SJCRH30 (cell line): ENCODE measurements at regions not wholly inside any gene's neighbourhood (a gene's known extent, or its start where the extent isn't known, plus 50 kb on each side); places are given as distances from the start of the nearest gene placed in this dataset.
"Not testable (repeated sequence)": the region's sequence is repeated elsewhere in the genome, so short reads cannot be mapped to it uniquely, and the experiment has no call there.

Experiments
- DNase-seq, 2 experiments: peaks; one replicate each; pipeline ENCODE4 v3.0.0-alpha.2; 2015 to 2020
- H3K27ac ChIP-seq: fragments of 250-450 bp; sonication (Bioruptor Pico); 2 replicates; pipeline ENCODE4 v1.5.1; 2020; ENCODE audit warnings: mild to moderate bottlenecking, moderate library complexity
- H3K27me3 ChIP-seq: fragments of 250-450 bp; sonication (Bioruptor Pico); 2 replicates; pipeline ENCODE4 v1.5.1; 2020; ENCODE audit warnings: mild to moderate bottlenecking, moderate library complexity
- H3K36me3 ChIP-seq: fragments of 250-450 bp; sonication (Bioruptor Pico); 2 replicates; pipeline ENCODE4 v1.5.1; 2020; ENCODE audit warnings: mild to moderate bottlenecking, moderate library complexity
- H3K4me1 ChIP-seq: fragments of 250-450 bp; sonication (Bioruptor Pico); 2 replicates; pipeline ENCODE4 v1.5.1; 2020; ENCODE audit warnings: mild to moderate bottlenecking, moderate library complexity
- H3K4me3 ChIP-seq: fragments of 250-450 bp; sonication (Bioruptor Pico); 2 replicates; pipeline ENCODE4 v1.5.1; 2020; ENCODE audit warnings: mild to moderate bottlenecking, moderate library complexity
- H3K9me3 ChIP-seq: fragments of 250-450 bp; sonication (Bioruptor Pico); replicated peaks from 2 replicates; pipeline ENCODE4 v1.5.1; 2020; ENCODE audit warnings: mild to moderate bottlenecking, moderate library complexity

- H3K27ac ChIP-seq, H3K27me3 ChIP-seq, H3K4me3 ChIP-seq, H3K9me3 ChIP-seq, H3K4me1 ChIP-seq, H3K36me3 ChIP-seq, DNase-seq: not testable (repeated sequence)
Measured at GRCh38 chr3:195669310-195669709, 51.5 kb upstream of the MUC20 start.

DNA sequence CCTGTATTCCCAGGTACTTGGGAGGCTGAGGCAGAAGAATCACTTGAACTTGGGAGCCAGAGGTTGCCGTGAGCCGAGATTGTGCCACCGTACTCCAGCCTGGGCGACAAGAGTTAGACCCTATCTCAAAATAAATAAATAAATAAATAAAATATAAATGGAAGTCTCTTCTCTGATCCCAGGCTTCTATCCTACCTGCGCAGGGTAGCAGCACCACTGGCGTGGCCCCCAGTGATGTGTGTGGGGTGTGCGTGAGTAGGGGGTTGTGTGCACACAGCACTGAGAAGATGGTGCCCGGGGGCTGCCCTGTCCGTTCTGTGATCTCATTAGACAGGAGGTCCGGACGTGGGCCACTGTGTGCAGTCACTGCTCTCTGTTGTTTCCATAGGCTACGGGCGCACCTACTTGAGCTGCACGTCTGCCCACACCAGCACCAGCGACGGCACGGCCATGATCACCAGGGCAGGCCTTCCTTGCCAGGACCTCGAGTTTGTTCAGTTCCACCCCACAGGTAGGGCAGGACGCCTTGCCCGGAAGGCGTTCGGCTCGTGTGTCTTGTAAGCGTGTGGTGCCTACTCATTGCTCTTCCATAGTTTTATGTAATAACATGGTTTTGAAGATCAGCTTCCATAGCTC lies 52.5 kb upstream of the MUC20 start:
- H3K4me3 ChIP-seq, H3K27me3 ChIP-seq, H3K4me1 ChIP-seq, H3K27ac ChIP-seq, H3K36me3 ChIP-seq, H3K9me3 ChIP-seq, DNase-seq: not testable (repeated sequence)

- H3K9me3 ChIP-seq, H3K27ac ChIP-seq, H3K36me3 ChIP-seq, H3K27me3 ChIP-seq, H3K4me3 ChIP-seq, DNase-seq, H3K4me1 ChIP-seq: not testable (repeated sequence)
Measured at GRCh38 chr3:195665311-195665710, 55.5 kb upstream of the MUC20 start.

DNA sequence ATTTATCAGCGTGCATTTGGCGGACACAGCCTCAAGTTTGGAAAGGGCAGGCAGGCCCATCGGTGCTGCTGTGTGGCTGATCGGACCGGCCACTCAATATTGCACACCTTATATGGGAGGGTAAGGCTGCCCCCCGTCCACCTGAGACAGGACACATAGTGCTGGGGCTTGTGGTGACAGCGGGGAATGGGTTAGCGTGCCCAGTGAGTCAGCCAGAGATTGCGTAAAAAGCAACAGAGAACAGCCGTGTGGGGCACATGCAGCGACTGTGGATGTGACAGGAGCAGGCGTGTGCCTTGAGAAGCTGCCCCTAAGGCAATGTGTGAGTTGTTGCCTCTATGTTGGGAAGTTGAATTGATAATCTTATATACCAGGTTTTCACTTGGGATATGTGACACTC lies 56.6 kb upstream of the MUC20 start:
- not testable (repeated sequence) for H3K4me3 ChIP-seq, DNase-seq, H3K27ac ChIP-seq, H3K4me1 ChIP-seq, H3K9me3 ChIP-seq, H3K36me3 ChIP-seq, H3K27me3 ChIP-seq

DNA sequence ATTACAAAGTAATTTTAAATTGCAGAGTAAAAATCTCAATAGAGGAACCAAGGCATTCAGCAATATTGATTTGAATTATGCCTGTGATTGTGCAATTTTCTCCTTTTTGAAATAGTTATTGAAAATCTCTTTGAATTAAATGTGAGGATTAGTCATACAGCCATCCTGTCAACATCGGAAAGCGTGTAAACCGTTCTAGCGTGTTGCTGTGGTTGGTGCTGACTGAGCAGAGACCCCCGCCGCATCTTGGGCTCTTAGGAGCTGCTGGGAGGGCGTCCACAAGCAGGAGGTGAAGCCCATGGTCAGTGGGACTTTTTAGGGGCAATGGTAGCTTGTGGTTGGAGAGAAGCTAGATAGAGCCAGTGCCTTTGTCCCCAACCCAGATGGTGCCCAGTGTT lies 61.6 kb upstream of the MUC20 start:
- not testable (repeated sequence) for H3K27me3 ChIP-seq, H3K9me3 ChIP-seq, H3K36me3 ChIP-seq, DNase-seq, H3K27ac ChIP-seq, H3K4me1 ChIP-seq
- peak overlapping the region; percentile 26; the same call in 1 of the 2 replicates for H3K4me3 ChIP-seq

DNA sequence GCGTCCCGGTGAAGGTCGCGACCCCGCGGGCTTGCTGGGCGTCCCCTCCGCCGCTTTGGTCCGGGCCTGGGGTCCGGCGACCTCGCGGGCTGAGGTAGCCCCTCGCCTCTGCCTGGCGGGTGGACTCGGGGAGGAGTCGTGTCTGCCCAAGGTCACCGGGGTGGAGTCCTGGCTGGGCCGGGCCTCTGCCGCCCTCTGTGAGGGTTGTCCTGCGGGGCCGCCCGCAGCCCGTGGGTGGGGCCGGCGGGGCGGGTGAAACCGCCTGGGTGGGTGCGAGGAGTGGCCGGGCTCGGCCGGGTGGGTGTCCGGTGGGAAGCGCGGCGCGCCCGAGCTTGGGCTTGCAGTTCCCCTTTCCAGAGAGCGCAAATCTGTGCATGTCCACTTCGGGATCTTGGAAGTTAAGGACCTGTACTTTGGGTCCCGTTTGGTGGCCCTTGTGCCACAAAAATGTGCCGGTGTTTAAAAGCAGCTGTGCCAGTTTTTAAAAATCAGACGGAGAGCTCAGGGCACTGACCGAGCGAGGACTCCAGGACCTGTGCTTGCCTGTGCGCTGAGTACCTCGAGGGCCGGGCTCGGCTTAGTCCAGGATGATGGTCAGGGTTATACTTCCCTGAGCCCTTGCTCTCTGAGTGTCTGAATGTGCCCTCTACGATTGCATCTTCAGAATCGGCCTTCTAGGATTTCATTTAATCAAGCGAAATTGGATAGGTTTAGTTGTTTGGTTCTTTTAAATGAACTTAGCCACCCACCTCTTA lies 62.2 kb upstream of the MUC20 start:
- not testable (repeated sequence) for H3K9me3 ChIP-seq, H3K27me3 ChIP-seq, H3K4me1 ChIP-seq, H3K36me3 ChIP-seq, H3K27ac ChIP-seq, DNase-seq
- H3K4me3 ChIP-seq, result peak overlapping the region; percentile 26; the same call in 1 of the 2 replicates

GRCh38 chr3:195657475-195658372 lies 63.1 kb upstream of the MUC20 start:
- H3K36me3 ChIP-seq, H3K27ac ChIP-seq, H3K9me3 ChIP-seq, H3K4me1 ChIP-seq, H3K27me3 ChIP-seq: not testable (repeated sequence)
- DNase-seq, result peak; percentile 86 to 91
- peak overlapping the region; percentile 58 for H3K4me3 ChIP-seq

DNA sequence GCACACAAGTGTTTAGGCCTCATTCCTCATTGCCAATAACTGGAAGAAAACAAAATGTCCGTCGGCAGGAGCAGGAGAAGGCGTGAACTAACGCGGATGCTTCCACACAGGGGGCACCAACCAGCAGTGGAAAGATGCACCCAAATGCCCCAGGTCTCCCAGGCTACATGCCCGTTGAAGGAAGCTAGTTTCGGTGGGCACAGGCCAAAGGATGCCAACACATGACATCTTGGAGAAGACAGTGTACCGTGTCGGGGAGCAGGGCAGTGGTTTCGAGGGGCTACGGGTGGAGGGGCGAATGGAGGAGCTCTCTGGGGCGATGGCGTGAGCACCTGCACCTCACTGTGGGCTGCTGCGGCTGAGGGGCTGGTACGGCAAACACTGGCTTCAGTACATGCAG lies 64.7 kb upstream of the MUC20 start:
- H3K27me3 ChIP-seq, H3K36me3 ChIP-seq, H3K27ac ChIP-seq, DNase-seq, H3K9me3 ChIP-seq, H3K4me1 ChIP-seq, H3K4me3 ChIP-seq: not testable (repeated sequence)

- H3K9me3 ChIP-seq, H3K27me3 ChIP-seq, H3K4me1 ChIP-seq, H3K36me3 ChIP-seq, H3K4me3 ChIP-seq, DNase-seq, H3K27ac ChIP-seq: not testable (repeated sequence)
Measured at GRCh38 chr3:195654746-195655145, 66.0 kb upstream of the MUC20 start.

DNA sequence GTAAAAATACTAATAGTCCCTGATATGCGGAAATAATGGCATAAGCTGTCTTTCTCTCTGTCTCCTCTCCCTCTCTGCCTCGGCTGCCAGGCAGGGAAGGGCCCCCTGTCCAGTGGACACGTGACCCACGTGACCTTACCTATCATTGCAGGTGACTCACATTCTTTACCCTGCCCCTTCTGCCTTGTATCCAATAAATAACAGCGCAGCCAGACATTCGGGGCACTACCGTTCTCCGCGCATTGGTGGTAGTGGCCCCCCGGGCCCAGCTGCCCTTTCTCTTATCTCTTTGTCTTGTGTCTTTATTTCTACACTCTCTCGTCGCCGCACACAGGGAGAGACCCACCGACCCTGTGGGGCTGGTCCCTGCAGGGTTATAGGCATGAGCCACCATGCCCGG lies 66.6 kb upstream of the MUC20 start:
- H3K4me3 ChIP-seq, H3K4me1 ChIP-seq, H3K27ac ChIP-seq, H3K9me3 ChIP-seq, DNase-seq, H3K36me3 ChIP-seq, H3K27me3 ChIP-seq: not testable (repeated sequence)

DNA sequence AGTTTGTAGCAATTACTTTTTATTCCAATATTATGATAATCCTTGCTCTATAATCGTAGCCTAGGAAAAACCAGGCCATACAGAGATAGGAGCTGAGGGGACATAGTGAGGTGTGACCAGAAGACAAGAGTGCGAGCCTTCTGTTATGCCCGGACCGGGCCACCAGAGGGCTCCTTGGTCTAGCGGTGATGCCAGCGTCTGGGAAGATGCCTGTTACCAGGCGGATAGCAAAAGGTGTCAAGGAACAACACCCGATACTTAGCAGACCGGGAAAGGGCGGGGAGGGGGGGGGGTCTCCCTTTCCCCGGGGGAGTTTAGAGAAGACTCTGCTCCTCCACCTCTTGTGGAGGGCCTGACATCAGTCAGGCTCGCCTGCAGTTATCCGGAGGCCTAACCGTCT lies 67.1 kb upstream of the MUC20 start:
- not testable (repeated sequence) for H3K36me3 ChIP-seq, H3K27me3 ChIP-seq, H3K4me3 ChIP-seq, H3K27ac ChIP-seq, H3K9me3 ChIP-seq, H3K4me1 ChIP-seq
- DNase-seq, result peak; percentile 37 to 54

DNA sequence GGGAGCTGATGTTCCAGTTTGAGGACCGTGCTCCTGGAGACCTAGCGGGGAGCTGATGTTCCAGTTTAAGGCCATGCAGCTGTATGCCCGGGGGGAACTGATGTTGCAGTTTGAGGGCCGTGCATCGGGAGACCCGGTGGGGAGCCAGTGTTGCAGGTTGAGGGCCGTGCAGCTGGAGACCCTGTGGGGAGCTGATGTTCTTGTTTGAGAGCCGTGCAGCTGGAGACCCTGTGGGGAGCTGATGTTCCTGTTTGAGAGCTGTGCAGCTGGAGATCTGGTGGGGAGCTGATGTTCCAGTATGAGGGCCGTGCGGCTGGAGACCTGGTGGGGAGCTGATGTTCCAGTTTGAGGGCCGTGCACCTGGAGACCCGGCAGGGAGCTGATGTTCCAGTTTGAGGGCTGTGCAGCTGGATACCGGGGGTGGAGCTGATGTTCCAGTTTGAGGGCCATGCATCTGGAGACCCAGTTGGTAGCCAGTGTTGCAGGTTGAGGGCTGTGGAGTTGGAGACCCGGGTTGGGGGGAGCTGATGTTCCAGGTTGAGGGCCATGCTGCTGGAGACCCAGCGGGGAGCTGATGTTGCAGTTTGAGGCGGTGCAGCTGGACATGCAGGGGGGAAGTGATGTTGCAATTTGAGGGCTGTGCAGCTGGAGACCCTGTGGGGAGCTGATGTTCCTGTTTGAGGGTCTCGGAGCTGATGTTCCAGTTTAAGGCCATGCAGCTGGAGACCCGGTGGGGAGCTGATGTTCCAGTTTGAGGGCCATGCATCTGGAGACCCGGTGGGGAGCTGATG lies 64.4 kb upstream of the APOD start:
- H3K27ac ChIP-seq, H3K27me3 ChIP-seq, DNase-seq, H3K36me3 ChIP-seq, H3K4me3 ChIP-seq, H3K4me1 ChIP-seq, H3K9me3 ChIP-seq: not testable (repeated sequence)

DNA sequence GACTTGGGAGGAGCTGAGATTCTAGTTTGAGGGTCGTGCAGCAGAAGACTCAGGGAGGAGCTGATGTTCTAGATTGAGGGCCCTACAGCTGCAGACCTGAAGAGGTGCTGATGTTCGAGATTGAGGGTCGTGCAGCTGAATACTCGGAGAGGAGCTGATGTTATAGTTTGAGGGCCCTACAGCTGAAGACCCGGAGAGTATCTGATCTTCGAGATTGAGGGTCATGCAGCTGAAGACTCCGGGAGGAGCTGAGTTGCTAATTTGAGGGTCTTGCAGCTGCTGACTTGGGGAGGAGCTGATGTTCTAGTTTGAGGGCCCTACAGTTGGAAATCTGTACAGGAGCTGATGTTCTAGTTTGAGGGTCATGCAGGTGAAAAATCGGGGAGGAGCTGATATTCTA lies 62.1 kb upstream of the APOD start:
- H3K9me3 ChIP-seq, H3K27ac ChIP-seq, H3K4me1 ChIP-seq, DNase-seq, H3K4me3 ChIP-seq, H3K27me3 ChIP-seq, H3K36me3 ChIP-seq: not testable (repeated sequence)

DNA sequence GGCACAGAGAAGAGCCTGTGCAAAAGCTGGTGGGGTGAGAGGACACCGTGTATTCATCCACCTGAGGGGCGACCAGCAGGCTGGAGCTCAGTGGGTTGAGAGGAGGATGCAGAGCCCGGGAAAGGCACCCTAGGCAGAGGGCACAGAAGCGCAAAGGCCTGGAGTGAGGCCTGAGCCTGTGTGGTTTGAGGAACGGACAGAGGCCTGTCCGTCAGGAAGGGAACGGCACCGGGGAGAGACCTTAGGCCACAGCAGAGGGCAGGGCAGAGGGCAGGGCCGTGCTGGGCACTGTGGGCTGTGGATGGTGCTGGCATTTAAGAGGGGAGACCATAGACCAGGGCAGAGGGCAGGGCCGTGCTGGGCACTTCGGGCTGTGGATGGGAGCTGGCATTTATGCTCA lies 59.5 kb upstream of the APOD start:
- not testable (repeated sequence) for DNase-seq, H3K9me3 ChIP-seq, H3K4me1 ChIP-seq

DNA sequence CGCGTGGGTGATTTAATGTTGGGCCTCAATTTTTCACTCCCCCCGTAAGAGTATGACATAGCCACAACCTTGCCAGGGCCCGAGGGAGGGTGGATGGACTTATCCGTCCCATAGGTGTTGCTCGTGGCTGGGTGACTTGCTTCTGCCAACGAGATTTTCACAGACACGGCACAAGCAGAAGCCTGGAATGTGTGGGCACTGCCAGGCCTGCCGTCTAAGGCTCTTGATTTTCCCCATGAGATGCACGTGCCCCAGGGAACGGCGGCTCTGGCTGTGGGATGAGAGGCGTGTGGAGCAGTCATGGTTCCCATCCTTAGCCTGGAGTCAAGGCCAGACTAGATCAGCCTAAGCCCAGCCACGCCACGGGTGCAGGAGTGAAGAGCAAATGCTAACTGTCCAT lies 58.6 kb upstream of the APOD start:
- H3K27me3 ChIP-seq, DNase-seq, H3K27ac ChIP-seq, H3K36me3 ChIP-seq, H3K9me3 ChIP-seq, H3K4me1 ChIP-seq, H3K4me3 ChIP-seq: not testable (repeated sequence)

More for the DNA sequence above, 59.5 kb upstream of the APOD start:
- H3K36me3 ChIP-seq, H3K27me3 ChIP-seq, H3K27ac ChIP-seq, H3K4me3 ChIP-seq: not testable (repeated sequence)
